ENCODE measurements at regions not wholly inside any gene's neighbourhood (a gene's known extent, or its start where the extent isn't known, plus 50 kb on each side); places are given as distances from the start of the nearest gene placed in this dataset.

- Mint-ChIP-seq H3K36me3 (ENCODE audit: low read depth) (no peaks in the 10 kb centered on the region), H3K4me3 (no peak overlapping the region), H3K27ac (no peak overlapping the region), H3K4me1 (no peaks in the 10 kb centered on the region), H3K27me3 (peaks cover 17% of the 10 kb centered on the region)
- DNase-seq: no peak
- ATAC-seq: no peak
- H3K9me3 ChIP-seq (ENCODE audit: control insufficient read depth, low read length, poor library complexity, severe bottlenecking): no peaks in the 10 kb centered on the region
Measured at GRCh38 chr2:177020524-177021119, 192.0 kb upstream of the HNRNPA3 start.

GRCh38 chr2:177021706-177022343 lies 190.8 kb upstream of the HNRNPA3 start:
- DNase-seq (no peak), ATAC-seq (no peak)
- Mint-ChIP-seq H3K36me3 (ENCODE audit: low read depth) (no peaks in the 10 kb centered on the region), H3K27ac (no peak overlapping the region), H3K4me3 (no peak overlapping the region), H3K27me3 (peaks cover 29% of the 10 kb centered on the region), H3K4me1 (no peaks in the 10 kb centered on the region)
- H3K9me3 ChIP-seq (ENCODE audit: control insufficient read depth, low read length, poor library complexity, severe bottlenecking): no peaks in the 10 kb centered on the region

GRCh38 chr2:177024765-177025164 lies 187.8 kb upstream of the HNRNPA3 start:
- H3K4me1 Mint-ChIP-seq: no peaks in the 10 kb centered on the region
- ATAC-seq: no peak
- no peaks in the 10 kb centered on the region for H3K9me3 ChIP-seq (ENCODE audit: control insufficient read depth, low read length, poor library complexity, severe bottlenecking)
- H3K27ac Mint-ChIP-seq: no peak overlapping the region
- H3K27me3 Mint-ChIP-seq: peaks cover 30% of the 10 kb centered on the region
- H3K36me3 Mint-ChIP-seq (ENCODE audit: low read depth): no peaks in the 10 kb centered on the region
- DNase-seq: no peak
- H3K4me3 Mint-ChIP-seq: no peak overlapping the region

- no peak for ATAC-seq
Measured at GRCh38 chr2:177026253-177026652, 186.3 kb upstream of the HNRNPA3 start.

GRCh38 chr2:177026956-177027355 lies 185.6 kb upstream of the HNRNPA3 start:
- DNase-seq (no peak), ATAC-seq (no peak)
- Mint-ChIP-seq H3K27me3 (peaks cover 45% of the 10 kb centered on the region), H3K36me3 (ENCODE audit: low read depth) (no peaks in the 10 kb centered on the region), H3K27ac (no peak overlapping the region), H3K4me3 (no peak overlapping the region), H3K4me1 (no peaks in the 10 kb centered on the region)
- no peaks in the 10 kb centered on the region for H3K9me3 ChIP-seq (ENCODE audit: control insufficient read depth, low read length, poor library complexity, severe bottlenecking)

More at GRCh38 chr2:177026253-177026652, 186.3 kb upstream of the HNRNPA3 start:
- DNase-seq: no peak
- no peaks in the 10 kb centered on the region for H3K9me3 ChIP-seq (ENCODE audit: control insufficient read depth, low read length, poor library complexity, severe bottlenecking)
- Mint-ChIP-seq H3K27ac (no peak overlapping the region), H3K4me3 (no peak overlapping the region), H3K4me1 (no peaks in the 10 kb centered on the region), H3K27me3 (peaks cover 39% of the 10 kb centered on the region), H3K36me3 (ENCODE audit: low read depth) (no peaks in the 10 kb centered on the region)

- H3K36me3 Mint-ChIP-seq (ENCODE audit: low read depth): no peaks in the 10 kb centered on the region
- no peaks in the 10 kb centered on the region for H3K9me3 ChIP-seq (ENCODE audit: control insufficient read depth, low read length, poor library complexity, severe bottlenecking)
- no peaks in the 10 kb centered on the region for H3K4me1 Mint-ChIP-seq
- ATAC-seq: no peak
- no peak overlapping the region for H3K4me3 Mint-ChIP-seq
- no peak overlapping the region for H3K27ac Mint-ChIP-seq
- H3K27me3 Mint-ChIP-seq: peaks cover 59% of the 10 kb centered on the region
- DNase-seq: no peak
Measured at GRCh38 chr2:177028296-177028695, 184.3 kb upstream of the HNRNPA3 start.

GRCh38 chr2:177029075-177029474 lies 183.5 kb upstream of the HNRNPA3 start:
- H3K9me3 ChIP-seq (ENCODE audit: control insufficient read depth, low read length, poor library complexity, severe bottlenecking): no peaks in the 10 kb centered on the region
- H3K4me1 Mint-ChIP-seq: no peaks in the 10 kb centered on the region
- H3K36me3 Mint-ChIP-seq (ENCODE audit: low read depth): no peaks in the 10 kb centered on the region
- DNase-seq (no peak), ATAC-seq (no peak)
- no peak overlapping the region for H3K27ac Mint-ChIP-seq
- H3K4me3 Mint-ChIP-seq: no peak overlapping the region
- H3K27me3 Mint-ChIP-seq: peaks cover 67% of the 10 kb centered on the region

GRCh38 chr2:177029501-177029900 lies 183.1 kb upstream of the HNRNPA3 start:
- Mint-ChIP-seq H3K27me3 (peaks cover 67% of the 10 kb centered on the region), H3K36me3 (ENCODE audit: low read depth) (no peaks in the 10 kb centered on the region), H3K27ac (no peak overlapping the region), H3K4me3 (no peak overlapping the region), H3K4me1 (no peaks in the 10 kb centered on the region)
- ATAC-seq (no peak), DNase-seq (no peak)
- H3K9me3 ChIP-seq (ENCODE audit: control insufficient read depth, low read length, poor library complexity, severe bottlenecking): no peaks in the 10 kb centered on the region

- H3K27ac Mint-ChIP-seq: no peak overlapping the region
- peaks cover 65% of the 10 kb centered on the region for H3K27me3 Mint-ChIP-seq
- no peak overlapping the region for H3K4me3 Mint-ChIP-seq
- no peaks in the 10 kb centered on the region for H3K36me3 Mint-ChIP-seq (ENCODE audit: low read depth)
- H3K4me1 Mint-ChIP-seq: no peaks in the 10 kb centered on the region
- ATAC-seq: no peak
- no peak for DNase-seq
- H3K9me3 ChIP-seq (ENCODE audit: control insufficient read depth, low read length, poor library complexity, severe bottlenecking): no peaks in the 10 kb centered on the region
Measured at GRCh38 chr2:177029901-177030300, 182.7 kb upstream of the HNRNPA3 start.

- DNase-seq (no peak), ATAC-seq (no peak)
- no peak overlapping the region for H3K27ac Mint-ChIP-seq
- H3K27me3 Mint-ChIP-seq: peaks cover 64% of the 10 kb centered on the region
- H3K36me3 Mint-ChIP-seq (ENCODE audit: low read depth): no peaks in the 10 kb centered on the region
- H3K4me3 Mint-ChIP-seq: no peak overlapping the region
- H3K9me3 ChIP-seq (ENCODE audit: control insufficient read depth, low read length, poor library complexity, severe bottlenecking): no peaks in the 10 kb centered on the region
- H3K4me1 Mint-ChIP-seq: no peaks in the 10 kb centered on the region
Measured at GRCh38 chr2:177030451-177031105, 182.0 kb upstream of the HNRNPA3 start.

GRCh38 chr2:177031438-177032180 lies 181.0 kb upstream of the HNRNPA3 start:
- H3K4me3 Mint-ChIP-seq: no peak overlapping the region
- no peaks in the 10 kb centered on the region for H3K36me3 Mint-ChIP-seq (ENCODE audit: low read depth)

GRCh38 chr2:177036747-177037146 lies 175.8 kb upstream of the HNRNPA3 start:
- no peaks in the 10 kb centered on the region for H3K36me3 Mint-ChIP-seq (ENCODE audit: low read depth)
- H3K27ac Mint-ChIP-seq: no peak overlapping the region
- H3K27me3 Mint-ChIP-seq: peaks cover 78% of the 10 kb centered on the region
- no peaks in the 10 kb centered on the region for H3K4me1 Mint-ChIP-seq
- no peaks in the 10 kb centered on the region for H3K9me3 ChIP-seq (ENCODE audit: control insufficient read depth, low read length, poor library complexity, severe bottlenecking)
- DNase-seq: no peak
- ATAC-seq: no peak
- no peak overlapping the region for H3K4me3 Mint-ChIP-seq

More at GRCh38 chr2:177031438-177032180, 181.0 kb upstream of the HNRNPA3 start:
- H3K27ac Mint-ChIP-seq: no peak overlapping the region
- H3K27me3 Mint-ChIP-seq: peaks cover 62% of the 10 kb centered on the region
- DNase-seq (no peak), ATAC-seq (no peak)
- H3K4me1 Mint-ChIP-seq: no peaks in the 10 kb centered on the region
- no peaks in the 10 kb centered on the region for H3K9me3 ChIP-seq (ENCODE audit: control insufficient read depth, low read length, poor library complexity, severe bottlenecking)

GRCh38 chr2:177037569-177037968 lies 175.0 kb upstream of the HNRNPA3 start:
- Mint-ChIP-seq H3K4me3 (no peak overlapping the region), H3K27ac (no peak overlapping the region), H3K36me3 (ENCODE audit: low read depth) (no peaks in the 10 kb centered on the region), H3K4me1 (no peaks in the 10 kb centered on the region), H3K27me3 (peaks cover 75% of the 10 kb centered on the region)
- no peaks in the 10 kb centered on the region for H3K9me3 ChIP-seq (ENCODE audit: control insufficient read depth, low read length, poor library complexity, severe bottlenecking)
- DNase-seq: no peak
- no peak for ATAC-seq
